HG02852 (cell line): ENCODE measurements at regions not wholly inside any gene's neighbourhood (a gene's known extent, or its start where the extent isn't known, plus 50 kb on each side); places are given as distances from the start of the nearest gene placed in this dataset.

Experiments
- ATAC-seq: cut with Tn5 transposase; IDR thresholded peaks from one replicate; pipeline ENCODE4 v1.9.1; 2021; ENCODE audit warnings: mild to moderate bottlenecking, moderate library complexity; ENCODE audit not compliant: unreplicated experiment

- no peak for ATAC-seq
Observed at GRCh38 chr17:77494664-77495435, 354.1 kb downstream of the SEC14L1 start.

GRCh38 chr17:77495575-77495974 lies 354.8 kb downstream of the SEC14L1 start:
- no peak for ATAC-seq

- no peak for ATAC-seq
Observed at GRCh38 chr17:77496401-77496801, 355.6 kb downstream of the SEC14L1 start.

GRCh38 chr17:77496831-77497577 lies 356.2 kb downstream of the SEC14L1 start:
- no peak for ATAC-seq

GRCh38 chr17:77497578-77497934 lies 356.8 kb downstream of the SEC14L1 start:
- ATAC-seq: no peak

GRCh38 chr17:77498091-77498741 lies 357.4 kb downstream of the SEC14L1 start:
- ATAC-seq: no peak

- ATAC-seq: no peak
Observed at GRCh38 chr17:77498791-77499698, 358.3 kb downstream of the SEC14L1 start.

- ATAC-seq: no peak
Observed at GRCh38 chr17:77499699-77500435, 359.1 kb downstream of the SEC14L1 start.

GRCh38 chr17:77501101-77501566 lies 360.4 kb downstream of the SEC14L1 start:
- ATAC-seq: no peak

- ATAC-seq: no peak
Observed at GRCh38 chr17:77501751-77502625, 361.2 kb downstream of the SEC14L1 start.

GRCh38 chr17:77502626-77503292 lies 362.0 kb downstream of the SEC14L1 start:
- ATAC-seq: no peak

GRCh38 chr17:77503293-77503655 lies 362.5 kb downstream of the SEC14L1 start:
- ATAC-seq: no peak

- no peak for ATAC-seq
Observed at GRCh38 chr17:77503916-77504651, 363.3 kb downstream of the SEC14L1 start.

GRCh38 chr17:77504652-77505155 lies 363.9 kb downstream of the SEC14L1 start:
- ATAC-seq: no peak

- ATAC-seq: no peak
Observed at GRCh38 chr17:77505181-77505639, 364.4 kb downstream of the SEC14L1 start.

GRCh38 chr17:77506371-77506991 lies 365.7 kb downstream of the SEC14L1 start:
- no peak for ATAC-seq
